NCI-H526 (cell line): ENCODE measurements at regions not wholly inside any gene's neighbourhood (a gene's known extent, or its start where the extent isn't known, plus 50 kb on each side); places are given as distances from the start of the nearest gene placed in this dataset.
"Not testable (repeated sequence)": the region's sequence is repeated elsewhere in the genome, so short reads cannot be mapped to it uniquely, and the experiment has no call there.

Source experiments
- DNase-seq, 2 experiments: peaks; one replicate each; lab custom pipeline; 2025; lab: John Stamatoyannopoulos, UW

DNA sequence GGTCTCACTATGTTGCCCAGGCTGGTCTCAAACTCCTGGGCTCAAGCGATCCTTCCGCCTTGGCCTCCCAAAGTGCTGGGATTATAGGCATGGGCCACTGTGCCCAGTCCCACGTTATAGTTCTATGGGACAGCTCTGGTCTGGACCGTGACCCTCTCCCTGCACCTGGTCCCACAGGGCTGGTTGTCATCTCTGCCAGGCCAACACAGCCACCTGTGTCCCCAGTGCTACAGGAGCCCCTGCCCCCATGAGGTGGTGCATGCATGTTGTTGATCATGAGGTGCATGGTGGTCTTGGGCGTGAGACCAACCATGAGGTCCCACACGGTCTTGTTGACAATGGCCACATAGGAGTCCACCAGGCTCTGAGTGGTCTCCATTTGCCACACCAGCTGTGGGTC is 51.0 kb upstream of the UBE2Q2 start:
- DNase-seq, result not testable (repeated sequence)

GRCh38 chr15:75791337-75791713 is 51.9 kb upstream of the UBE2Q2 start:
- DNase-seq, result no peak

DNA sequence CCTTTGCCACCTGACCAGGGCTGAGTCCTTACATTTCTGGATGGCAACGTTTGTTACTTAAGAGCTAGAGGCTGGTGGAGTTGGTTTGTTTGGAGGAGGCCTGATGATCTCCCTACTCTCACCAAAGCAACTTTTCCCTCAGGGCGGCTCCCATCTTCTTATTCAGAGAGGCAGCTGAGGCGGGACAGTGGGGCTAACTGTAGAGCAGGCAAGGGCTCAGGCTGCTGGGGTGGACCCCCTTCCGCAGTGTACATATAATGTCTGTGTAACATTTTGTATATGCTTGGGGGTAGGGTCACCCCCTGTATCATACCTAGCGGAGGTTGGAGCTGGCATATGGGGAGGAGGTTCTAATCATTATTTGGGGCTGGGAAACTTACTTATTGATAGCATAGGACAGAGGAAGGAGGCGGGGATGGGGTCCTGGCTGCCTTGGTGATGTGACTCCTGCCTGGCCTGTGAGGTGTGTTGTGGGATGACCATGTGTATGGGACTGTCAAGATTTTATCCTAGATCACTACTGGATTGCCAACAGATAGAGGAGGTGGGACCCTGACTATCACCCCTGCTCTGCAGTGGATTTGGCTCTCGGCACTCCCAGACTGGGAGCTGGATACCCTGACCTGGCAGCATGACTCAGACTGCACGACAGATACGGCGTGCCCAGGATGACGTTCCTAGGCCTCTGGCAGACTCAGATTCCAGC is 52.5 kb upstream of the UBE2Q2 start:
- no peak for DNase-seq

DNA sequence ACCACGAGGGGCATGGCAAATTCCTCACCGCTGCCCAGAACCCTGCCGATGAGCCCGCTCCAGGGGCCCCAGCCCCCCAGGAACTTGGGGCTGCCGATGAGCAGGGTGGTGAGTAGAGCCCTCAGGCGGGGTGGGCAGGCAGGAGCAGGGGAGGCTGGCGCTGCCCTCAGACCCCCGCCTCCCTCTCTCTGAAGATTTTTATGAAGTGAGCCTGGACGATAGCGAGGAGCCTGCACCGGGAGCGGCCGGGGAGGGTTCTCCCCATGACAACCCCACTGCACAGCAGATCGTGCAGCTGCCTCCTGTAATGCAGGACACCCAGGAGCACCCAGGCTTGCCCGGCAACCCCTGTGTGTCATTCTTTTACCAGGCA is 56.7 kb upstream of the UBE2Q2 start:
- DNase-seq, result peak; percentile 48 to 66

DNA sequence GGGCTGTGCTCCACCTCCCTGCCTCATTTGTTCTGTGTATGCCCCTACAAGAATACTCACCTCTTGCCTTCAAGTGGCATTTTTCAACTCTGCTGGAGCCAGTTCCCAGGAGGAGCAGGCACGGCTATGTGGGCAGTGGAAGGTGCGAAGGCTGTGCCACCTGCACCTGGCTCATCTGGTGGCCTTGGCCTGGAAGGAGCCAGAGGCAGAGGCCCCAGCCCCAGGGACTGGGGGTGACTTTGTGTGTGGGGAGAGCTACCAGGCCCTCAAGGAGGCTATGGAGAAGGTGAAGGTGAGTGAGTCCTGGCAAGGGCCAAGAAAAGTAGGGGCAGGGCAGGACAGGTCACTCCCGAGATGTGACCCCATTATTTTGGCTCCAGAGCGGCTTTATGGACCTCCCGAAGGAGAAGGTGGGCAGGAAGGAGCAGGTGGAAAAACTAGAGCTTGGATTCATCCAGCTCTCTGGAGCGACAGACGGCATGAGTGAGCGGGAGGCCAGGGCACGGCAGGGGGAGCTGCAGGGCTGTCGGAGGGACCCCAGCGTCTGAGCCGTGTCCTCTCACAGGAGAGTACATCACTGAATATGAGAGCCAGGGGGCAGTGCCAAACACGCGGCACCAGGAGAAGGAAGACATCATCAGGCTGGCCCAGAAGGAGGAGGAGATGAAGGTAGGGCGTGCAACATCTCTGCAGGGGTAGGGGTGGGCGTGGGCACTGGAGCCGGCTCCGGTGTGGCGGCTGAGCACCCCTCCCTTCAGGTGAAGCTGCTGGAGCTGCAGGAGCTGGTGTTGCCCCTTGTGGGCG is 57.3 kb upstream of the UBE2Q2 start:
- DNase-seq, result peak; percentile 83 to 89

DNA sequence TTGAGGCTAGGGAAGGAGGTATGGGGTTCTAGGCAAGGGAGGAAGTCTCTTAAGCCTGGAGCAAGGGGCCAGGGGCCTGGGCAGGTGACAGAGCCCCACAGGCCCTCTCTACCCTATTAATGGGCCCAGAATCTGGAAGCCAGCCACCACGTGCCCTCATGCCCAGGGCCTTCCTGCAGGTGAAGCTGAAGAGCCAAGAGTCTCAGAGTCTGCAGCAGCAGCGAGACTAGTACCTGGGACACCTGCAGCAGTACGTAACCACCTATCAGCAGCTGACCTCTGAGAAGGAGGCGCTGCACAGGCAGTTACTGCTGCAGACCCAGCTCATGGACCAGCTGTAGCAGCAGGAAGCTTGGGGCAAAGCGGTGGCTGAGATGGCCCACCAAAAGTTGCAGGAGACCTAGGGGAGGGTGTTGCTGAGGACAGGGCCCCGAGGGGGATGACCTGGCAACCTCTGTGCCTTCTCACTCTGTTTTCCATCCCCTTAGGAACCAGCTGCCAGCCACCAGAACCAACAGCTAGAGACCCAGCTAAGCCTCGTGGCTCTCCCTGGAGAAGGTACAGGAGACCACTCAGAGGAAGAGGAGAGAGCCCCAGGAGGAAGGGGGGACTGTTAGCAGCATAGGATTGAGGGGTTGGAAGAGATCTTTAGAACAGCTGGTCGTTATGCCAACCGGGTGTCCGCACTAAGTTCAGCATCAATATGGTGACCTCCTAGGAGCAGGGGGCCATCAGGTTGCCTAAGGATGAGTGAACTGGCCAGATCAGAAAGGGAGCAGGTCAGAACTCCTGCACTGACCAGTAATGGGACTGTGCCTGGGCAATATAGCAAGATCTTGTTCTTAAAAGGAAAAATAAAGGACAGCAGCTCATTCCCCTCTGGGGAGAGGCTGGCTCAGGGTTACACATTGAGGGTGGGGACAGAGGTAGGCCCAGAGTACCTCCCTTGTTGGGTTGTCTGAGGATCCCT is 58.5 kb upstream of the UBE2Q2 start:
- not testable (repeated sequence) for DNase-seq

- DNase-seq, result not testable (repeated sequence)
These were observed 59.7 kb upstream of the UBE2Q2 start for GRCh38 chr15:75783566-75783965.

GRCh38 chr15:75782926-75783325 is 60.3 kb upstream of the UBE2Q2 start:
- DNase-seq, result no peak

- DNase-seq, result not testable (repeated sequence)
These were observed 62.3 kb upstream of the UBE2Q2 start for GRCh38 chr15:75780995-75781394.

DNA sequence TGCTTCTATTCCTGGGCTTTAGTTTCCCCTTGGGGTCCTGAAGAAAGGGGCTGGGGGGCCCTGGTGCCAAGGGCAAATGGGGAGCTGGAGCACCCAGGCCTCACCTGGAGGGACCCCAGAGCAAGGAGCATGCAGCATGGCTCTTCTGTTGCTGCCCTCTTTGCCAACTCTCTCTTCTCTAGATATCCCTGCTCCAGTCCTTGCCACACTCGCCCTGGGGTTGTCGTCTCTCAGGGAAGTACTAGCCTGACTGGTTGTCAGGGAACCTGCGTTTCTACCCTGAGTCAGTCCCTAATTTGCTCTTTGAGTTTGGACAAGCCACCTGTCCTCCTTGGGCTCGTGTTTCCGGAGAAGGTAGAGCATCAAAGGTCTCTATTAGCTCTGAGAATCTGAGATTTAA is 63.7 kb upstream of the UBE2Q2 start:
- DNase-seq, result no peak

GRCh38 chr15:75776871-75777610 is 64.4 kb upstream of the CSPG4 start:
- DNase-seq, result not testable (repeated sequence)

- DNase-seq, result no peak
These were observed 63.4 kb upstream of the CSPG4 start for GRCh38 chr15:75776065-75776423.

DNA sequence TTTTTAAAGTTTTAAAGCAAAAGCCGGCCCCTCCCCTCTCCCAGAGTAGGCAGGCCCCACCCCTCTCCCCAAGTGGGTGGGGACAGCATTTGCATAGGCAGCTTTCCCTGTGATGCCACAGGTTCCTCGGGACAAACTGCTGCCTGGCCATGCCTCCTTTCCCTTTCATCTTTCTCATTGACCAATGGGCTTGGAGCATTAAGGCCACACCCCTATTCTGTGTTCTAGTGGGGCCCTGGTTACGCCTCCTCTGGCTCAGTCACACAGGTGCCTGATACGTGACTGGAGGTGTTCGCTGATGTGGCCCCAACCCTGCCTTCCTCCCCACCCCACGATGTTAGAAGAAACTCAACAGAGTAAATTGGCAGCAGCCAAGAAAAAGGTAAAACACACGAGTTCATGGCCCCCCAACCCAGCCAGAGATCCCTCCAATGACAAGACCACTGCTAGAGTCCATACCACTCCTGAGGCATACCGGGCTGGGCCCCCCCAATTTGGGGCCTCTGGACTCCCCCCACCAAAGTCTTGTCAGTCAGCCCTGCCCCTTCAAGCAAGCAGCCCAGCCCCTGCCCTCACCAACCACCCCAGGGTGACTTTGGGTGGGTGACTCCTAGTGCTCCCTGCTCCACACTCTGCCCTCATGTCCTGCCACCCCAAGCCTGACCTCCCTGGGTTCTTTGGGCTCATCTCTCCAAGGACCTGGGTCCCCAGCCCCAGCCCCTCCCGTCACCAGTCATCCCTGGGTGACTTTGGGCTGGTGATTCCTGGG is 62.8 kb upstream of the CSPG4 start:
- peak; percentile 34 to 53 for DNase-seq

DNA sequence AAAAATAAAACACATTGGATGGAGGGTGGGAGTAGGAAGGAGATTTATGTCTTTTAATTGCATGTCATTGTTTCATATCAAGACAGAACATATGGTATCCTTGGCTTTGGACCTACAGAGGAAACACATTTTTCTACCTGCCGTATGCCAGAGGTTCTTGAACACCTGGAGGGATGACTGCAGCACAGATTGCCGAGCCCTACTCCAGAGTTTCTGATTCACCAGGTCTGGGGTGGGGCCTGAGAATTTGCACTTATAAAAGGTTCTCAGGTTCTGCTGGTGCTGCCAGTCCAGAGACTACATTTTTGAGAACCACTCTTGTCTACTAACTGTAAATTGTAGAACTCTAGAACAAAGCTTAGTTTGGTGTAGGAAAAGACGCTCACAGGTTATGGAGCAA is 61.3 kb upstream of the CSPG4 start:
- not testable (repeated sequence) for DNase-seq

DNA sequence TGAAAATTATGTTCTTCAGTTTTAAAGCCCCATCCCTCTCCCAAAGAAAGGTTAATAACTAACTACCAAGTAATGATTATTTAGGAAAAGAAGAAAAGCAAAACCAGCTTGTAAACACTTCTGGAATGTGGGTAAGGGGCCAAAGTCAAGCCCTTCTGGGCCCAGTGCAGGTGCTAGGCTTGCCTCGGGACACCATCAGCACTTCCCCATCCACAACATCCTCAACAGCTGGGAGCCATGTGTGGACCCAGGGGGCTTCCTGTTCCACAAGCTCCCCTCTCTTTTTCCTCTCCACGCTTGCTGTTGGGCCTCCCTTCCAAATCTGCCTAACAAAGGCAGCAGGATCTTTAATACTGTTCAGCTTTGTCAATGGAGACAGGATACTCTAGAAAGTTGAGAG is 58.4 kb upstream of the CSPG4 start:
- DNase-seq, result not testable (repeated sequence)

GRCh38 chr15:75770131-75770530 is 57.5 kb upstream of the CSPG4 start:
- DNase-seq, result no peak

DNA sequence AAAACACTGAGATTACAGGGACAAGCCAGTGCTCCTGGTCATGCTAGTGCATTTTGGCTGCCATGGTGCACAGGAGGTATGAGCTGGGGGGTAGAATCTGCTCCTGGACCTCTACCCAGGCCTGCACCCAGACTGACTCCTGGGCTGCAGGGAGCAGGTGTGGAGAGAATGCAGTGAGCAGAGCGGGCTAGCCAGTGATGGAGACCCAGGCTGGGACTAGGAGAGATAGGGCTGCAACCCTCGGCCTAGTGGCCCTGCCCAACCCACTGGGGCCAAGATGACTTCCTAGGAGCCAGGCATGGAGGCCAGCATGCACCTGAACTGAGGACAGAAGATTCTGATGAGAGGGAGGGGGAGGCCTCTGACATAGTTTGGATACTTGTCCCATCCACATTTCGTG is 55.9 kb upstream of the CSPG4 start:
- not testable (repeated sequence) for DNase-seq

GRCh38 chr15:75765551-75766305 is 53.1 kb upstream of the CSPG4 start:
- DNase-seq, result not testable (repeated sequence)

DNA sequence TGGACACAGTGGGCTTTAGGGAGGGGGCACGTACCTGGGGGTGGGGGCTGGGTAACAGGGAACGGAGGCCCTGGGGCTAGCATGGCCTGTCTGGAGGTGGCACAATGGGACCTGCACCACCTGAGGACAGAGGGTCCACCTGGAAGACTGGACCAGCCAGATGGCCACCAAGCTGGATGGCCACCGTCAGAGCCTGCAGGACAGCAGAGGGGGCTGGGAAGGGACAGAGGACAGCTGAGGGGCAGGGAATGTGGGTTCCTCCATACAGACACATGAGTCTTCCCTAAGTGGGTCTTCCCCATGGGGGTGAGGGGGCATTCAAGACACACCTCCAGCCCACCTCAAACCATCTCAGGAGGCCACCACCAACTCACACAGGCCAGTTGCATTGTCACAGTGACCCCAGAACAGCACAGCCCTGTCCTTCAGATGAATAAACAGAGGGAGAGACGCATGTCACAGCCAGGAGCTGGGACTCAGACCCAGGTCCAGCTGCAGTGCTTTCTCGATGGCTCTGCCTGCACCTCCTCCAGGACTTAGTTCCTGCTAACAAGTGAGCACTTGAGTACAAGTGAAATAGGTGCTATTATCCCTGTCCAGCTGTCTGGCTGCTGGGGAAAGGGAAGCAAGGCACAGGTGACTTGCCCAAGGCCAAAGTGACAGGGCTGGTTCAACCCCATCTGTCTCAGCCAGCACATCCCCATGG is 52.4 kb upstream of the CSPG4 start:
- DNase-seq, result not testable (repeated sequence)
